OCI-LY1 (cell line): ENCODE measurements at regions not wholly inside any gene's neighbourhood (a gene's known extent, or its start where the extent isn't known, plus 50 kb on each side); places are given as distances from the start of the nearest gene placed in this dataset.

Experiments
- H2AFZ ChIP-seq: fragments of 200-600 bp; sonication (generic), shearing (Covaris generic); 2 replicates; pipeline ENCODE4 v1.6.0; 2014; ENCODE audit warnings: antibody characterized with exemption, mild to moderate bottlenecking, low read length
- H3F3A ChIP-seq: fragments of 200-600 bp; sonication (generic), shearing (Covaris generic); 2 replicates; pipeline ENCODE4 v1.6.0; 2014; ENCODE audit warnings: mild to moderate bottlenecking, antibody characterized with exemption, low read length, moderate library complexity; ENCODE audit not compliant: insufficient read depth
- H3K27ac ChIP-seq: fragments of 200-600 bp; sonication (generic); 2 replicates; pipeline ENCODE4 v1.5.1; 2014; ENCODE audit warnings: low read length, mixed run types, mild to moderate bottlenecking, low read depth; ENCODE audit not compliant: poor library complexity, severe bottlenecking
- H3K27me3 ChIP-seq: fragments of 200-600 bp; sonication (generic); 2 replicates; pipeline ENCODE4 v1.6.0; 2014; ENCODE audit warnings: antibody characterized with exemption, mild to moderate bottlenecking, low read length, moderate library complexity; ENCODE audit not compliant: insufficient read depth
- H3K36me3 ChIP-seq: fragments of 200-600 bp; sonication (generic); 2 replicates; pipeline ENCODE4 v1.6.1; 2014; ENCODE audit warnings: mild to moderate bottlenecking, antibody characterized with exemption, low read length, moderate library complexity, mixed read lengths; ENCODE audit not compliant: insufficient read depth
- H3K4me1 ChIP-seq: fragments of 200-600 bp; sonication (generic); 2 replicates; pipeline ENCODE4 v1.5.1; 2014; ENCODE audit warnings: mild to moderate bottlenecking, low read length, moderate library complexity; ENCODE audit not compliant: insufficient read depth, severe bottlenecking
- H3K4me2 ChIP-seq: fragments of 200-600 bp; sonication (generic), shearing (Covaris generic); 2 replicates; pipeline ENCODE4 v1.6.1; 2014; ENCODE audit warnings: low read length
- H3K4me3 ChIP-seq: fragments of 200-600 bp; sonication (generic); 2 replicates; pipeline ENCODE4 v1.5.1; 2014; ENCODE audit warnings: low read length, low read depth, mild to moderate bottlenecking, mixed read lengths; ENCODE audit not compliant: poor library complexity, severe bottlenecking
- H3K79me2 ChIP-seq: fragments of 200-600 bp; shearing (Covaris generic); 2 replicates; pipeline ENCODE4 v1.6.1; 2016; ENCODE audit warnings: mixed run types, low read length, mixed read lengths; ENCODE audit not compliant: insufficient read depth
- H3K9ac ChIP-seq: fragments of 200-600 bp; sonication (generic), shearing (Covaris generic); 2 replicates; pipeline ENCODE4 v1.6.1; 2014; ENCODE audit warnings: mild to moderate bottlenecking, low read length, mixed read lengths
- H3K9me2 ChIP-seq: fragments of 200-600 bp; sonication (generic), shearing (Covaris generic); 2 replicates; pipeline ENCODE4 v1.6.1; 2014; ENCODE audit warnings: low read depth, mild to moderate bottlenecking, low read length, mixed read lengths
- H3K9me3 ChIP-seq: fragments of 200-600 bp; shearing (Covaris generic); 2 replicates; pipeline ENCODE4 v1.6.1; 2014; ENCODE audit warnings: low read length, mixed read lengths
- H4K20me1 ChIP-seq: fragments of 200-600 bp; sonication (generic), shearing (Covaris generic); 2 replicates; pipeline ENCODE4 v1.6.0; 2016; ENCODE audit warnings: mild to moderate bottlenecking, low read length; ENCODE audit not compliant: insufficient read depth
- EZH2 ChIP-seq: fragments of 200-600 bp; sonication (generic), shearing (Covaris generic); IDR thresholded peaks from 2 replicates; pipeline ENCODE4 v1.8.0; 2017; ENCODE audit warnings: borderline replicate concordance, mixed run types, mild to moderate bottlenecking, antibody characterized with exemption, low read length, moderate library complexity, mixed read lengths
- TF ChIP-seq, protein P1 (sequence below): fragments of 200-600 bp; sonication (generic), shearing (Covaris generic); IDR thresholded peaks from 2 replicates; pipeline ENCODE4 v1.5.1; 2017; ENCODE audit warnings: mild to moderate bottlenecking, antibody characterized with exemption, low read length, moderate library complexity, mixed read lengths

GRCh38 chr5:89450149-89450538 lies 567.2 kb upstream of the MEF2C start:
- Histone ChIP-seq H2AFZ (no peak overlapping the region), H3K27me3 (no peaks in the 10 kb centered on the region), H3K4me2 (no peak overlapping the region), H3K9me3 (no peaks in the 10 kb centered on the region), H3K4me3 (no peak overlapping the region), H4K20me1 (no peaks in the 10 kb centered on the region), H3K9me2 (no peaks in the 10 kb centered on the region), H3F3A (no peaks in the 10 kb centered on the region), H3K27ac (no peak overlapping the region), H3K79me2 (no peaks in the 10 kb centered on the region), H3K9ac (no peak overlapping the region), H3K36me3 (no peaks in the 10 kb centered on the region), H3K4me1 (peaks cover 18% of the 10 kb centered on the region)
- no peak for TF ChIP-seq EZH2
- TF ChIP-seq, protein P1, sequence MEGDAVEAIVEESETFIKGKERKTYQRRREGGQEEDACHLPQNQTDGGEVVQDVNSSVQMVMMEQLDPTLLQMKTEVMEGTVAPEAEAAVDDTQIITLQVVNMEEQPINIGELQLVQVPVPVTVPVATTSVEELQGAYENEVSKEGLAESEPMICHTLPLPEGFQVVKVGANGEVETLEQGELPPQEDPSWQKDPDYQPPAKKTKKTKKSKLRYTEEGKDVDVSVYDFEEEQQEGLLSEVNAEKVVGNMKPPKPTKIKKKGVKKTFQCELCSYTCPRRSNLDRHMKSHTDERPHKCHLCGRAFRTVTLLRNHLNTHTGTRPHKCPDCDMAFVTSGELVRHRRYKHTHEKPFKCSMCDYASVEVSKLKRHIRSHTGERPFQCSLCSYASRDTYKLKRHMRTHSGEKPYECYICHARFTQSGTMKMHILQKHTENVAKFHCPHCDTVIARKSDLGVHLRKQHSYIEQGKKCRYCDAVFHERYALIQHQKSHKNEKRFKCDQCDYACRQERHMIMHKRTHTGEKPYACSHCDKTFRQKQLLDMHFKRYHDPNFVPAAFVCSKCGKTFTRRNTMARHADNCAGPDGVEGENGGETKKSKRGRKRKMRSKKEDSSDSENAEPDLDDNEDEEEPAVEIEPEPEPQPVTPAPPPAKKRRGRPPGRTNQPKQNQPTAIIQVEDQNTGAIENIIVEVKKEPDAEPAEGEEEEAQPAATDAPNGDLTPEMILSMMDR: no peak

DNA sequence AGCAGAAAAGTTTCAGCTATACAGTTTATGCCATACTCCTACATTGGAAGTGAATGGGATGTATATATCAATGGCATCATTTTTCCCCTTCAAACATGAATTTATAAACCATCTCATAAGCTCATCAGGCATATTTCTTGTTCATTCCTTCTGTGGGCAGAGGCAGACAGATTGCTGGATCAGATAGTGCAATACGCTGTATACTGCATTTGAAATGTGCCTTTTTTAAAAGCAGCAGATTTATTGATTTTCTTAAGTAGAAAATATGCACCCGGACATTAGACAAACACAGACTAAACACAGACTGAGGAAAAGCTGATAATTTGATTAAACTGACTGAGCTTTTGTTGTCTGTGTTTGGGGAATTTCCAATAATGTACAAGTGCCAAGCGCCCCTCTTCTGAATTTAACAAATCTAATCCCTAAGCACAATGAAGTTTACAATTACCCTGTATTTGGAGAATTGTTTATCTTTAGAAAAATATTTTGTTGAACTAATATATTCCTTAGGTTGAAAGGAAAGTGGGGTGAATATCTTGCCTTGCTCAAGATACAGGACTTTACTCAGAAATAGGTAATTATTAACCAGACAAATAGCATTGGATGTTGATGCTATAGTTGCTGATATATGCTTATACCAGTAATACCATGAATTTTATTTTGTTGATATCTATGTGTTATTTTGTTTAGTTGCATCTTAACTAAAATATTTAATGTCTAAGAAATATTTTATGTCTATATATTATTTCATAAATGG lies 566.6 kb upstream of the MEF2C start:
- Histone ChIP-seq H3K27me3 (no peaks in the 10 kb centered on the region), H2AFZ (no peak overlapping the region), H3F3A (no peaks in the 10 kb centered on the region), H3K79me2 (no peaks in the 10 kb centered on the region), H3K9me2 (no peaks in the 10 kb centered on the region), H4K20me1 (no peaks in the 10 kb centered on the region), H3K9me3 (no peaks in the 10 kb centered on the region), H3K4me2 (no peak overlapping the region), H3K9ac (no peak overlapping the region), H3K4me1 (peaks cover 23% of the 10 kb centered on the region), H3K4me3 (no peak overlapping the region), H3K36me3 (no peaks in the 10 kb centered on the region), H3K27ac (no peak overlapping the region)
- TF ChIP-seq EZH2: no peak
- TF ChIP-seq, protein P1: no peak

GRCh38 chr5:89447027-89447426 lies 564.0 kb upstream of the MEF2C start:
- Histone ChIP-seq H3K4me2 (no peak overlapping the region), H3K36me3 (no peaks in the 10 kb centered on the region), H2AFZ (no peak overlapping the region), H3K4me3 (no peak overlapping the region), H3K27me3 (no peaks in the 10 kb centered on the region), H3K79me2 (no peaks in the 10 kb centered on the region), H3K9me2 (no peaks in the 10 kb centered on the region), H3K9me3 (no peaks in the 10 kb centered on the region), H3K9ac (no peak overlapping the region), H3K4me1 (peaks cover 48% of the 10 kb centered on the region), H4K20me1 (no peaks in the 10 kb centered on the region), H3F3A (no peaks in the 10 kb centered on the region), H3K27ac (no peak overlapping the region)
- no peak for TF ChIP-seq EZH2
- TF ChIP-seq, protein P1: no peak
